ENCODE measurements at regions not wholly inside any gene's neighbourhood (a gene's known extent, or its start where the extent isn't known, plus 50 kb on each side); places are given as distances from the start of the nearest gene placed in this dataset.

- no peaks in the 10 kb centered on the region for H3K9me3 ChIP-seq (ENCODE audit: low read depth)
- no peaks in the 10 kb centered on the region for H3K27me3 ChIP-seq
- H3K4me1 ChIP-seq (ENCODE audit: low read depth), result no peaks in the 10 kb centered on the region
- H3K36me3 ChIP-seq, result no peaks in the 10 kb centered on the region
- H3K4me3 ChIP-seq, result no peak overlapping the region
- no peak for DNase-seq (ENCODE audit: low read depth in 1 of 2, low spot score in 1 of 2)
- H3K27ac ChIP-seq, result no peak overlapping the region
- no peak for TF ChIP-seq CTCF (IDR thresholded peaks at IDR 0.05; ENCODE audit: low read depth, low read length)
These were observed 1736.4 kb downstream of the MAT2B start for GRCh38 chr5:165241811-165242210.

- DNase-seq (ENCODE audit: low read depth in 1 of 2, low spot score in 1 of 2), result no peak
- Histone ChIP-seq H3K27ac (no peak overlapping the region), H3K4me1 (ENCODE audit: low read depth) (no peaks in the 10 kb centered on the region), H3K4me3 (no peak overlapping the region), H3K9me3 (ENCODE audit: low read depth) (no peaks in the 10 kb centered on the region), H3K27me3 (no peaks in the 10 kb centered on the region), H3K36me3 (no peaks in the 10 kb centered on the region)
- TF ChIP-seq CTCF (IDR thresholded peaks at IDR 0.05; ENCODE audit: low read depth, low read length), result no peak
These were observed 1737.2 kb downstream of the MAT2B start for GRCh38 chr5:165242646-165243045.

- DNase-seq (ENCODE audit: low read depth in 1 of 2, low spot score in 1 of 2), result no peak
- Histone ChIP-seq H3K4me1 (ENCODE audit: low read depth) (no peaks in the 10 kb centered on the region), H3K36me3 (no peaks in the 10 kb centered on the region), H3K27ac (no peak overlapping the region), H3K4me3 (no peak overlapping the region), H3K27me3 (no peaks in the 10 kb centered on the region), H3K9me3 (ENCODE audit: low read depth) (no peaks in the 10 kb centered on the region)
- TF ChIP-seq CTCF (IDR thresholded peaks at IDR 0.05; ENCODE audit: low read depth, low read length), result no peak
These were observed 1739.0 kb downstream of the MAT2B start for GRCh38 chr5:165244407-165244806.

GRCh38 chr5:165258197-165258771 is 1752.9 kb downstream of the MAT2B start:
- peak in 1 of 2 donors; percentile 2 for DNase-seq (ENCODE audit: low read depth in 1 of 2, low spot score in 1 of 2)
- no peaks in the 10 kb centered on the region for H3K9me3 ChIP-seq (ENCODE audit: low read depth)
- no peak overlapping the region for H3K27ac ChIP-seq
- no peak for TF ChIP-seq CTCF (IDR thresholded peaks at IDR 0.05; ENCODE audit: low read depth, low read length)
- no peaks in the 10 kb centered on the region for H3K27me3 ChIP-seq
- no peaks in the 10 kb centered on the region for H3K4me1 ChIP-seq (ENCODE audit: low read depth)
- H3K36me3 ChIP-seq, result no peaks in the 10 kb centered on the region
- no peak overlapping the region for H3K4me3 ChIP-seq

GRCh38 chr5:165260426-165260825 is 1755.0 kb downstream of the MAT2B start:
- Histone ChIP-seq H3K4me1 (ENCODE audit: low read depth) (no peaks in the 10 kb centered on the region), H3K36me3 (no peaks in the 10 kb centered on the region), H3K27ac (no peak overlapping the region), H3K9me3 (ENCODE audit: low read depth) (no peaks in the 10 kb centered on the region), H3K27me3 (no peaks in the 10 kb centered on the region), H3K4me3 (no peak overlapping the region)
- DNase-seq (ENCODE audit: low read depth in 1 of 2, low spot score in 1 of 2), result no peak
- TF ChIP-seq CTCF (IDR thresholded peaks at IDR 0.05; ENCODE audit: low read depth, low read length), result no peak

GRCh38 chr5:165263536-165263935 is 1758.1 kb downstream of the MAT2B start:
- Histone ChIP-seq H3K27ac (no peak overlapping the region), H3K9me3 (ENCODE audit: low read depth) (no peaks in the 10 kb centered on the region), H3K4me1 (ENCODE audit: low read depth) (no peaks in the 10 kb centered on the region), H3K36me3 (no peaks in the 10 kb centered on the region), H3K27me3 (no peaks in the 10 kb centered on the region), H3K4me3 (no peak overlapping the region)
- TF ChIP-seq CTCF (IDR thresholded peaks at IDR 0.05; ENCODE audit: low read depth, low read length), result no peak
- DNase-seq (ENCODE audit: low read depth in 1 of 2, low spot score in 1 of 2), result no peak

Data from cardiac muscle cell (in vitro differentiated cells and primary cell).